IMR-90 (cell line): ENCODE measurements at regions not wholly inside any gene's neighbourhood (a gene's known extent, or its start where the extent isn't known, plus 50 kb on each side); places are given as distances from the start of the nearest gene placed in this dataset.

Experiments used
- ATAC-seq: fragments of 200-7000 bp; cut with Tn5 transposase; 2 replicates; pipeline ENCODE4 v1.9.1; 2020; ENCODE audit warnings: low read depth, mild to moderate bottlenecking, moderate library complexity
- BruUV-seq: library from RNA; stranded (reverse); fragments of 400-500 nt; replicated peaks from 2 replicates; lab custom pipeline; 2021; lab: Mats Ljungman, UMichigan
- CTCF ChIA-PET: fragments of 300-600 bp; formaldehyde crosslinking; extraction: SDS; loops from one replicate; lab custom pipeline; 2021; ENCODE audit warnings: antibody characterized with exemption; lab: Yijun Ruan, JAX
- POLR2A ChIA-PET: fragments of 300-600 bp; sonication (Branson Sonifier 250); formaldehyde crosslinking; loops from one replicate; lab custom pipeline; 2022; ENCODE audit warnings: antibody characterized with exemption; ENCODE audit not compliant: unreplicated experiment; lab: Charles Lee
- DNase-seq: peaks from one replicate; pipeline ENCODE4 v3.0.0; 2013
- H2AFZ ChIP-seq: replicated peaks from 2 replicates; pipeline ENCODE3; 2013; ENCODE audit warnings: low read length, mild to moderate bottlenecking; ENCODE audit not compliant: poor library complexity
- H2AK5ac ChIP-seq: 2 replicates; pipeline ENCODE4 v1.6.1; 2013; ENCODE audit warnings: low read depth, low read length, inconsistent platforms
- H2AK9ac ChIP-seq: replicated peaks from 2 replicates; pipeline ENCODE3; 2013; ENCODE audit warnings: mild to moderate bottlenecking, low read depth, low read length, moderate library complexity; ENCODE audit not compliant: poor library complexity
- H2BK120ac ChIP-seq: 2 replicates; pipeline ENCODE4 v1.6.1; 2013; ENCODE audit warnings: low read depth, low read length, inconsistent platforms
- H2BK15ac ChIP-seq: 3 replicates; pipeline ENCODE4 v1.6.1; 2013; ENCODE audit warnings: low read depth, low read length, inconsistent platforms
- H2BK20ac ChIP-seq: 2 replicates; pipeline ENCODE4 v1.6.1; 2013; ENCODE audit warnings: low read depth, mild to moderate bottlenecking, inconsistent platforms, low read length, moderate library complexity
- H2BK5ac ChIP-seq: 2 replicates; pipeline ENCODE4 v1.6.1; 2013; ENCODE audit warnings: mild to moderate bottlenecking, low read depth, low read length, inconsistent platforms; ENCODE audit not compliant: poor library complexity, severe bottlenecking
- H3K14ac ChIP-seq: replicated peaks from 2 replicates; pipeline ENCODE4 v1.6.1; 2013; ENCODE audit warnings: low read depth, low read length, inconsistent platforms
- H3K18ac ChIP-seq: 2 replicates; pipeline ENCODE4 v1.6.1; 2013; ENCODE audit warnings: low read depth, low read length, control low read depth
- H3K23ac ChIP-seq: 2 replicates; pipeline ENCODE4 v1.6.1; 2013; ENCODE audit warnings: low read depth, low read length, inconsistent platforms
- H3K27ac ChIP-seq: 2 replicates; pipeline ENCODE4 v1.5.1; 2013; ENCODE audit warnings: mild to moderate bottlenecking, control low read depth, low read length; ENCODE audit not compliant: insufficient read depth
- H3K27me3 ChIP-seq: 2 replicates; pipeline ENCODE4 v1.6.1; 2013; ENCODE audit warnings: low read length; ENCODE audit not compliant: control insufficient read depth, insufficient read depth
- H3K36me3 ChIP-seq: 2 replicates; pipeline ENCODE4 v1.6.1; 2013; ENCODE audit warnings: low read length, mixed read lengths; ENCODE audit not compliant: control insufficient read depth, insufficient read depth
- H3K4ac ChIP-seq: 2 replicates; pipeline ENCODE4 v1.6.1; 2013; ENCODE audit warnings: low read depth, low read length, inconsistent platforms
- H3K4me1 ChIP-seq: 2 replicates; pipeline ENCODE4 v1.6.1; 2013; ENCODE audit warnings: low read length, mixed read lengths; ENCODE audit not compliant: control insufficient read depth, insufficient read depth
- H3K4me2 ChIP-seq: 2 replicates; pipeline ENCODE4 v1.6.1; 2013; ENCODE audit warnings: low read depth, mild to moderate bottlenecking, control low read depth, low read length, moderate library complexity
- H3K4me3 ChIP-seq: 2 replicates; pipeline ENCODE4 v1.5.1; 2013; ENCODE audit warnings: low read depth, mild to moderate bottlenecking, control low read depth, low read length, moderate library complexity; ENCODE audit not compliant: insufficient read depth
- H3K56ac ChIP-seq: 2 replicates; pipeline ENCODE4 v1.6.1; 2013; ENCODE audit warnings: low read length, inconsistent platforms; ENCODE audit not compliant: insufficient read depth; ENCODE audit errors: extremely low read depth
- H3K79me1 ChIP-seq, 2 experiments: 2 replicates each; pipeline ENCODE4 v1.6.1; 2013; ENCODE audit warnings: low read length in 2 of 2, inconsistent platforms in 1 of 2, low read depth in 1 of 2
- H3K9ac ChIP-seq: 2 replicates; pipeline ENCODE4 v1.6.1; 2013; ENCODE audit warnings: low read depth, low read length, control low read depth
- H3K9me1 ChIP-seq: 2 replicates; pipeline ENCODE4 v1.6.1; 2013; ENCODE audit warnings: low read length, inconsistent platforms; ENCODE audit not compliant: insufficient read depth
- H3K9me3 ChIP-seq: 2 replicates; pipeline ENCODE4 v1.6.1; 2013; ENCODE audit warnings: low read length; ENCODE audit not compliant: control insufficient read depth, insufficient read depth
- H4K20me1 ChIP-seq: 2 replicates; pipeline ENCODE4 v1.6.1; 2013; ENCODE audit warnings: low read length, inconsistent platforms; ENCODE audit not compliant: insufficient read depth
- H4K5ac ChIP-seq: 2 replicates; pipeline ENCODE4 v1.6.1; 2013; ENCODE audit warnings: mild to moderate bottlenecking, low read depth, low read length, control low read depth
- H4K8ac ChIP-seq, 2 experiments: 2 replicates each; pipeline ENCODE4 v1.6.1; 2013; ENCODE audit warnings: low read depth in 2 of 2, low read length in 2 of 2, control low read depth in 1 of 2, inconsistent platforms in 1 of 2
- H4K91ac ChIP-seq: 2 replicates; pipeline ENCODE4 v1.6.1; 2013; ENCODE audit warnings: low read depth, low read length, inconsistent platforms; ENCODE audit not compliant: insufficient read depth
- CTCF ChIP-seq: conservative IDR thresholded peaks from 2 replicates; pipeline ENCODE4 v1.5.1; 2012; ENCODE audit warnings: mild to moderate bottlenecking, low read depth, low read length, improper control_type of control experiment
- WGBS, 2 experiments: methylation state at CpG; one replicate each; pipeline versions ENCODE4 v1.1.5 to v1.1.7; 2013; ENCODE audit warnings: missing lambda C conversion rate in 2 of 2; ENCODE audit not compliant: insufficient read length in 1 of 2; ENCODE audit errors: extremely low coverage in 2 of 2; 5-methylcytosine and 5-hydroxymethylcytosine counted together
- dilution Hi-C: fragments of 300-500 bp; cut with HindIII; formaldehyde crosslinking; loops from one replicate; pipeline ENCODE4 v1.14.3; 2018; ENCODE audit warnings: low sequenced_read_pairs; ENCODE audit not compliant: unreplicated experiment
- in situ Hi-C: fragments of 300-500 bp; cut with MboI; formaldehyde crosslinking; loops from 3 replicates; pipeline ENCODE4 v1.14.3; 2019; ENCODE audit warnings: low sequenced_read_pairs, inconsistent platforms, mixed read lengths
- intact Hi-C: fragments of 100-400 bp; cut with micrococcal nuclease; formaldehyde crosslinking; loops from 2 replicates; pipeline ENCODE4 v1.10.0; 2022

DNA sequence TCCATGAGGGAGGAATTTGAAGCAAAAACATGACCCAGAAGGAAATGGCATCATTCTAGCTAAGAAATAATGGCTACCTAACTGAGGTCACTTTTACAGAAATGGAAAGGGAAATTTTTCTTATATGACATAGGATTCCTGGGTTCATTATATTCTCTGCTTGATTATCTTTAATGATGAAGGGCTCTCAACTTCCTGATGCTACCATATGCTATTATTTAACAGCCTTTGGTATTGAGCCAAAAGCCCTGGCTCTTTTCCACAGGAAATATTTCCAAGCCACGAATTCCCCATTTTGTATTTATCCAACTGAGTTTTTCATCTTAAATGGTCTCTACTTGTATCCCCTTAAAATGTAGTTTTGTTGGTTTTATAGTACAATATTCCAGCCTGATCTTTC lies 63.2 kb upstream of the NPAS2 start:
- H3K4me2 ChIP-seq, result no peak overlapping the region
- H3K14ac ChIP-seq, result peak overlapping the region; percentile 94
- H3K4ac ChIP-seq, result peak overlapping the region; percentile 94; the same call in 1 of the 2 replicates
- POLR2A ChIA-PET, result no interaction called here
- peak overlapping the region; percentile 97 for H2BK120ac ChIP-seq
- peaks cover 31% of the 10 kb centered on the region for H3K9me1 ChIP-seq
- H4K8ac ChIP-seq, result peak overlapping the region; percentile 12 to 77; a peak in 3 of 4 replicates
- no peaks in the 10 kb centered on the region for H3K27me3 ChIP-seq
- BruUV-seq, result no TSS peak
- DNase-seq (peak; percentile 27), ATAC-seq (no peak)
- H3K9ac ChIP-seq, result no peak overlapping the region
- H2AFZ ChIP-seq, result no peak overlapping the region
- intact Hi-C loops, result no loop called here
- H3K18ac ChIP-seq, result peak overlapping the region; percentile 89; the same call in 1 of the 2 replicates
- H2BK15ac ChIP-seq, result peak overlapping the region; percentile 87
- no peak overlapping the region for H2AK9ac ChIP-seq
- peak overlapping the region; percentile 99 for H2AK5ac ChIP-seq
- H3K9me3 ChIP-seq, result no peaks in the 10 kb centered on the region
- no peak for TF ChIP-seq CTCF
- dilution Hi-C loops, result no loop called here
- H3K56ac ChIP-seq, result no peak overlapping the region
- no CpG with 5 or more reads among the region's 1 CpG for WGBS, 2 experiments
- H3K4me1 ChIP-seq, result peaks cover 28% of the 10 kb centered on the region
- peak overlapping the region; percentile 85; the same call in 1 of the 2 replicates for H4K5ac ChIP-seq
- peaks cover 0 to 4% of the 10 kb centered on the region in 2 experiments; a peak in 2 of 4 replicates for H3K79me1 ChIP-seq
- in situ Hi-C loops, result no loop called here
- H4K20me1 ChIP-seq, result no peaks in the 10 kb centered on the region
- no peaks in the 10 kb centered on the region for H3K36me3 ChIP-seq
- peak overlapping the region; percentile 89 for H4K91ac ChIP-seq
- H3K4me3 ChIP-seq, result no peak overlapping the region
- peak overlapping the region; percentile 98 for H2BK20ac ChIP-seq
- H2BK5ac ChIP-seq, result peak overlapping the region; percentile 67
- H3K27ac ChIP-seq, result no peak overlapping the region
- CTCF ChIA-PET, result interaction anchor here (1.0 to 1.5 kb wide), 2 partner anchors 11 to 12 kb away, joined by 4 to 5 read pairs; no protein-coding TSS in a partner anchor
- peak overlapping the region; percentile 83; the same call in 1 of the 2 replicates for H3K23ac ChIP-seq
